ENCODE measurements at regions not wholly inside any gene's neighbourhood (a gene's known extent, or its start where the extent isn't known, plus 50 kb on each side); places are given as distances from the start of the nearest gene placed in this dataset.
"Not testable (repeated sequence)": the region's sequence is repeated elsewhere in the genome, so short reads cannot be mapped to it uniquely, and the experiment has no call there.

DNA sequence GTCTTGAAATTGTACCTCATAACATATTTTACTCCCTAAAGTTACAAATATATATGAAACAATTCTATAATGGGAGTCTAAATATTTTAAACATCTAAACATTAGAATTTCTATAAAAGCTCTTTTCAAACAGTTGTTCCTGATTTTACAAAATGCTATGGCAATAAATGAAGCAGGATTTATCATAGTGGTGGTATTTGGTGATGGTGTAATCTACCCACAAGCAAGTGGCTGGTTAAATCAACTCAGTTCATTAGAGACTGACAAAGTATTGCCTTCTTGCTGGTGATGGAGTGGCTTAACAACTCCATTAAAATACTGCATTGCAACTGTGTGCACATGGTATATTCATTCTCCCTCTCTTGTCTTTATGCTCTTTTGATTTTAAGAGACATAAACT, 138.9 kb downstream of the PMAIP1 start:
- no peak for DNase-seq (ENCODE audit: extremely low read depth in 1 of 11, low read depth in 9 of 11, low spot score in 4 of 11)

DNA sequence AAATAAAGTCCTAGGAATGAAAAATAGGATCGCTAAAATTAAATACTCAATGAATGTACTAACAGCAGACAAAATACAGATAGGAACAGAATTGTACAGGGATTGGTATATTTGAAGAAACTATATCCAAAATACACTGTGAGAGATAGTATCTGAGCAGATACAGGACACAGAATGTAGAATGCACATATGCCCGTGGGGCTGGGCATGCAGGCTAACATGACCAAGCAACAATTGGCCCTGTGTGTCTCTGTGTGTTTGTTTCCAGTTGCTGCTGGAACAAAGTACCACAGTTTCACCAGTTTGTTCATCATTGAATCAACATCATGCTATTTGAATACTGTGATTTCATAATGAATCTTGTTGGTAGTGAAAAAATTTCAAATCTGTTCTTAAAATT, 127.6 kb downstream of the PMAIP1 start:
- DNase-seq (ENCODE audit: extremely low read depth in 1 of 11, low read depth in 9 of 11, low spot score in 4 of 11), result no peak

DNA sequence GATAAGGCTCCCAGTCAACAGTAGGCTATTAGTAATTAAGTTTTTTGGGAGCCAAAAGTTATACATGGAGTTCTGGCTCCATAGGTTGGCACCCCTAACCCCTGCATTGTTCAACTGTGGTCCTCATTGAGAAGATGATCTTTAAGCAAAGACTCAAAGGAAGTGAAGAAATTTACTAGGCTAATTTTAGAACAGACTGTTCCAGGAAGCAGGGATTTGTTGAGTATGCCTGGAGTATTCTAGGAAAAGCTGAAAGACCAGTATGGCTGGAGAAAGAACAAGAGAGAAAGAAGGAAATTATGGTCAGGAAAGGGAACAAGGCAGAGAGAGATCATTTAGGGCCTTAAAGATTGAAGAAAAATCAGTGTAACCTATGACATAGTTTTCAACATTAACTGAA, 125.1 kb downstream of the PMAIP1 start:
- no peak for DNase-seq (ENCODE audit: extremely low read depth in 1 of 11, low read depth in 9 of 11, low spot score in 4 of 11)

DNA sequence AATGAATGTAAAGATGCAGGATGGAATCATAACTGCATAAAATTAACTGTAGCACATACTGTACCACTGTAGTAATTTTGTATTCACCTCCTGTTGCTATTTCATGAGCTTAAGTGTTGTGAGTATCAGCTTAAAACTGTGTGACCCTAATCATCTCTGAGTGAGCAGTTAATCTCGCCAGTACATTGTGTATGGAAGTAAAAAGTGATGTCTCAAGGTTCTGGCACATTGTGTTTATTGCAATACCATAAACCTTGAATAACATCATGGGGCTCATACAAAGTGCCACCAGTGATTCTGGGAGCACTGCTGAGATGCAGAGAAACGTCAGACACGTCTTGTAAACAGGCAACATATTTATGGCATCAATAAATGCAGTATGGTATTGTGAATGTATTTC, 124.5 kb downstream of the PMAIP1 start:
- no peak for DNase-seq (ENCODE audit: extremely low read depth in 1 of 11, low read depth in 9 of 11, low spot score in 4 of 11)

DNA sequence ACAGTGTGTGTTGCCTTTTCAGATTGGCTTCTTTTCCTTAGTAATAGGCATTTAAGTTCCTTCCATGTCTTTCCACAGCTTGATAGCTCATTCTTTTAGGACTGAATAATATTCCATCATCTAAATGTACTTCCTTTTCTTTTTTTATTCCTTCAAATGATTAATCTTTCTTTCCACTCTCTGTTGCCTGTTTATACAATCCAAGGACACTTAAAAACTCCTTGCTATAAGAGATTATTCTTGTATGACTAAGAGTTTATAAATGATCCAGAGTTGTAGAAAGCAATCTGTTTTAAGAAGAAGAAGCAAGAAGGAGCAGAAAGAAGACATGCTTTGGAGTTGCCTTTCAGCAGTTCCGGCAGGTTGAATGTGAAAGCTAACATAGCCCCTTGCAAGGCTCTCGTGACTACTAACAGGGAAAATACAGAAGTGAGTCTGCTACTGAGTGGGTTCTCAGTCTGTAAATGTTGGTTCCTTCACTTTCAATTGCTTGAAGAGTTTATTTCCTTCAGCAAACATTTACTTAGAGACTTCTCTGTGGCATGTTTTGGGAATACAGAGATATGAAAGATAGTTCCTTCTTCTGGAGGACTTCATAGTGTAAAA, 123.0 kb downstream of the PMAIP1 start:
- no peak for DNase-seq (ENCODE audit: extremely low read depth in 1 of 11, low read depth in 9 of 11, low spot score in 4 of 11)

DNA sequence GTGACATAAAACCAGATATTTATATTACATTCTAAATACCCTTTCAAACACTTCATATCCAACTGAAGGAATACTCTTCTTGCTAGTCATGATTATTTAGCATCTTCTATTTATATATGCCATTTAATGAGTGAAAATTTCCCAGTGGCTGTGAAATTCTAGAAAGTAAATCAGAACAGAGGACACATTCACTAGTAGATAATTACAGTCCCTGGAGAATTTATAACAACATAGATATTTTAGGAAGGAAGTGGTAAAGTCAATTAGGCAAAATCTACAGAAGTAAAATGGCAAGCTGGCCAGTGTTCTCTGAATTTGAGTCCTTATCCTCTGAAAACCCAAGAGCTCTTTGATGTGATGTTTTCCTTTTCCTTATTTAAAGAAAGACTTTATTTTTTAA, 121.8 kb downstream of the PMAIP1 start:
- no peak for DNase-seq (ENCODE audit: extremely low read depth in 1 of 11, low read depth in 9 of 11, low spot score in 4 of 11)

DNA sequence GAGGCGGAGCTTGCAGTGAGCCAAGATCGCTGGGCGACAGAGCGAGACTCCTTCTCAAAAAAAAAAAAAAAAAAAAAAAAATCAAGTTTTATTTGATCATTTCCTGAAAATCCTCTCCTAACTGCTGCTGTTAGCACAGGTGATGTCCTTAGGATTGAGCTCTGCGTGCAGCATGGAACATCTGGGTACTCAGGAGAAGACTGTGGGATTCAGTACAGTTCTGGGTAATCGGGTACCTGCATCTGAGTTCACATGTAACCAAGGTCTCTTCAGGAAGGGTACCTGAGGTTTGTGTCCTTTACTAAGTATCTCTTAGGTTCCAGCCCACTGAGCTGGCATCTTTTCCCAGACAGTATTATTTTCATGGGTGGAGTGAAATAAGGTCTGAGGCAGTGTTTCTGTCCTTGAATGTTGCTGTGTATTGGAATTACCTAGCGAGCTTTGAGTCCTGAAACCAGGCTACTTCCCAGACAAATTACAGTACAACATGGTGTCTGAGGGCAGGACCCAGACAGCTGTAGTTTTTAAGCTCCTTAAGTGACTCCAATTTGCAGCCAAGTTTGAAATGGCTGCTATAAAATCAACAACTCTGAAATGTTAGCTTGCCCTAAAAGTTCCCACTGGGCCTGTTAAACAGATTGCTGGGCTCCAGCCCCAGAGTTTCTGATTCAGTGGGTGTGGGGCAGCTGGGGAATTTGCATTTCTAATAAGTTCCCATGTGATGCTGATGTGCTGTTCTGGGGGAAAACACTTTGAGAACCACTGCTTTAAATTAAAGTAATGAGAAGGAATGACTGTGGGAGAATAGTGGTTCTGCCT, 120.5 kb downstream of the PMAIP1 start:
- peak in 10 of 11 donors; percentile 14 to 42 (median 24) for DNase-seq (ENCODE audit: extremely low read depth in 1 of 11, low read depth in 9 of 11, low spot score in 4 of 11)

DNA sequence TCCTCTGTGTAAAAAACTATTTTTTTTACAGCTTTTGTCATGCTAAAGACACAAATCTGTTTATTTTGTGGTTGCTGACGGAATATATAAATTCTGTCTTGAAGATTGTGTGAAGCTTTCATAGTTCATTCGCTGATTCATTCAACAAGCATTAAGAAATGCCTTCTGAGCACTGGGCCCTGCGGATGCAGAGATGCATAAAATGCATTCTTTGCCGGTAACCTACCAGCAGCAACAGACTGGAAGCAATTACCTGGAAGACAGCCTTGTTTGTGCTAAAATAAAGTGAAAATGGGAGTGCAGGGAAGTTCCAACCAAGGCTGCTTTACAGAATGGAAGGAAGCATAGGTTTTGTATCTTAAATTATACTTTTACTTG, 119.7 kb downstream of the PMAIP1 start:
- no peak for DNase-seq (ENCODE audit: extremely low read depth in 1 of 11, low read depth in 9 of 11, low spot score in 4 of 11)

DNA sequence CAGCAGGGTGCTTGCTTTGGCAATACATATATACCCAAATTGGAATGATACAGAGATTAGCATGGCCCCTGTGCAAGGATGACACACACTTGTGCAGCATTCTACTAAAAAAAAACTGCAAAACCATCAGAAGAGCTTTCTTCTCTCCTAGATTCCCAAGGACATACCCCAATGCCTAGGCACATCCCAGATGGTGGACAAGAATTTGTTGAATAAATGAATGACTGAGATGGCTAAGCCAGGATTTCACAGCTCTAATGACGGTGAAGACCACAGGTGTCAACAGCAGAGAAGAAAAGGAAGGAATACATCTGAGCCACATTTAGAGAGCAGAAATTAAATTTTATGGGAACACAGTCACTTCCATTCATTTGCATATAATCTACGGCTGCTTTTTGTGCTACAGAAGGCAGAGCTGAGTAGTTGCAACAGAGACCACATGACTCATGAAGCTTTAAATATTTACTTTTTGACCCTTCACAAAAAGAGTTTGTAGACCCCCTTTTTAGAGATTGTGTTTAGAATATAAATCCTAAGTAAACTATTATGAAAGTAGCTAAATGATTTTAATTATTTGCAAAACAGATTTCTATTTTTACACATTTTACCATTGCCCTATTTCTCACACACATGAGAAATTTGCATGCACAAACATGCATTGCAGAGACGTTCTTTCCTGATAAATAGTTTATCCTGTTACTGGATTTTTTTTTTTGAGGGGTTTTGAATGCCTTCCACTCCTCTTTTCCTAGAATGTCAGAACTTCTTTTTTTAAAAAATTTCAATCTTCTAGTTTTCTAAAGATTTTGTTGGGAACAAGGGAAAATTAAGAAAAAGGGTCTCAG, 119.0 kb downstream of the PMAIP1 start:
- no peak for DNase-seq (ENCODE audit: extremely low read depth in 1 of 11, low read depth in 9 of 11, low spot score in 4 of 11)

DNA sequence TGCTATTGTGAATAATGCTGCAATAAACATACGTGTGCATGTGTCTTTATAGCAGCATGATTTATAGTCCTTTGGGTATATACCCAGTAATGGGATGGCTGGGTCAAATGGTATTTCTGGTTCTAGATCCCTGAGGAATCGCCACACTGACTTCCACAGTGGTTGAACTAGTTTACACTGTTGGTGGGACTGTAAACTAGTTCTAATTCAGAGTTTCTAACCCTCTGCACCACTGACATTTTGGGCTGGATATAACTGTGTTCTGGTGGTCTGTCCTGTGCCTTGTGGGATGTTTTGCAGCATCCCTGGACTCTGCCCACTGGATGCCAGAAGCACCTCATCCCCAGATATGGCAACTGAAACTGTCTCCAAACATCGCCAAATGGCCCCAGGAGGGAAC, 118.3 kb downstream of the PMAIP1 start:
- not testable (repeated sequence) for DNase-seq (ENCODE audit: extremely low read depth in 1 of 11, low read depth in 9 of 11, low spot score in 4 of 11)

DNA sequence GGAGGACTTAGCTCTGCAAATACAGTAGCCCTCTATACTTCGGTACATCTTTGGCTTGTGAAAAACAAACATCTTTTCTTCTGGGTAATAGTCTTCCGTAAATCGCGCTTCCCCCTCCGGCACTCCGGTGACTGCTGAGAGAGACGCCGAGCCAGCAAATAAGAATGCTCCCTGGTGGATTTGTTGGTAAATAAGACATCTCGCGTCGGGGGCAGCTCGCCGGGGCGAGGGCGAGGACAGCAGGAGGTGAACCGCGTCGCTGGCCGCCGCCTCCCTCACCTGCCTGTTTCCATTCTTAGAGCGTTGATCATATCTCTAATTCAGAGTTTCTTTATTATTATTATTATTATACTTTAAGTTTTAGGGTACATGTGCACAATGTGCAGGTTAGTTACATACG, 117.6 kb downstream of the PMAIP1 start:
- no peak for DNase-seq (ENCODE audit: extremely low read depth in 1 of 11, low read depth in 9 of 11, low spot score in 4 of 11)

DNA sequence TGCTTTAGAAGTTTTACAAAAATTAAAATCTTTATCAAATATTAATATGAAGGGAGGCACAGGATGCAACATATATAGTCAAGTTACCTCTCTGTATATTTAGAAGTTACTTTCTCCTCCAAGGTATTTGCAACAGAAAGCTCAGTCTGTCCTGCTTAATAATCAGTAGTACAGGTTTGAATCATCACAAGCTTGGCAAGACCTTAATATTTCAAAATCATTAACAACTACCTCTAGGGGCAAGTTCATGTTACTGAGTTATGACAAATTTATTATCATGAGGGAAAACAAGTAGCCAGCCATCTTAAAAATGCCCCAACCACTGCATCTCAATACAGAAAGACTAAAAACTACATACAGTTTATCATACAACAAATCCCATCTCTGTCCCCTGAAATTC, 116.0 kb downstream of the PMAIP1 start:
- DNase-seq (ENCODE audit: extremely low read depth in 1 of 11, low read depth in 9 of 11, low spot score in 4 of 11), result not testable (repeated sequence)

DNA sequence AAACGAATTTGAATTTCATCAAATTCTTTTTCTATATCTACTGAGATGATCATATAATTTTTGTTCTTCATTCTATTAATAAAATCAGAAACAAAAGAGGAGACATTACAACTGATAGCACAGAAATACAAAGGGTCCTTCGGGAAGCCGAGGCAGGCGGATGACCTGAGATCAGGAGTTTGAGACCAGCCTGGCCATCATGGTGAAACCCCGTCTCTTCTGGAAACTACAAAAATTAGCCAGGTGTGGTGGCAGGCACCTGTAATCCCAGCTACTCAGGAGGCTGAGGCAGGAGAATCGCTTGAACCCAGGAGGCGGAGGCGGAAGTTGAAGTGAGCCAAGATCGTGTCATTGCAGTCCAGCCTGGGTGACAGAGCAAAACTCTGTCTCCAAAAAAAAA, 113.4 kb downstream of the PMAIP1 start:
- not testable (repeated sequence) for DNase-seq (ENCODE audit: extremely low read depth in 1 of 11, low read depth in 9 of 11, low spot score in 4 of 11)

DNA sequence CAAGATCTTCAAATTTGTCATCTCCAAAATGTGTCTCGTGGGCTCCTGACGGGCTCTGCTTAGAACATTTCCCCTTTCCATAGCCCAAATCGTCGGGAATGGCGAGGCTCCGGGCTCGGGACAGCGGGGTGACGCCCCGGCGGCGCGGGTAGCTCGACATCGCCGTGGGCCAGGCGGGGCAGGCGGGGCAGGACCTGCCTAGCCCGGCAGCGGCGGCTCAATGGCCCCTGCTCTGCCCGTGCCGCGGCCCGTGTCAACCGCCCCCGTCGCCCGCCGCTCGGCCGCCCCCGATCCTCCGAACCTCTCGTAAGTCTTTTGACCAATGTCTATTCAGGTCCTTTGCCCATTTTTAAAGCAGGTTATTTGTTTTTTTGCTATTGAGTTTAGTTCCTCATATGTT, 111.2 kb downstream of the PMAIP1 start:
- no peak for DNase-seq (ENCODE audit: extremely low read depth in 1 of 11, low read depth in 9 of 11, low spot score in 4 of 11)

DNA sequence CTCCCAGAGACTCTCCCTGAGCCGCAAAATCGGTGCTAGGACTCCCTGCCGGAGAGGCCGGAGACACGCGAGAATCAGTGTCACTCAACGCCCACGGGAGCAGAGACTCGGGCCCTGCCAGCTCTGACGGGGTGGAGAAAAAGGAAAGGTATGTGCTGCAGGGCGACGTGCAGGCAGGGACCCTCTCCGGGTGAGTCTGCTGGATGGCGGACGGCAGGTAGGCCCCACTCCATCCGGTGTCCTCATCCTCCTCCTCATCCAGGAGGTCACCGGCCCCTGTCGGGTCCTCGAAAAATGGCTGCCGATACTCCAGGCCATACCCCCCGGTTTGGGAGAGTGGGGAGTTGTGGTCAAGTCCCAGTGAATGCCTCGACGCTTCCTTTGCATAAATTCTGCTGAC, 110.7 kb downstream of the PMAIP1 start:
- no peak for DNase-seq (ENCODE audit: extremely low read depth in 1 of 11, low read depth in 9 of 11, low spot score in 4 of 11)

DNA sequence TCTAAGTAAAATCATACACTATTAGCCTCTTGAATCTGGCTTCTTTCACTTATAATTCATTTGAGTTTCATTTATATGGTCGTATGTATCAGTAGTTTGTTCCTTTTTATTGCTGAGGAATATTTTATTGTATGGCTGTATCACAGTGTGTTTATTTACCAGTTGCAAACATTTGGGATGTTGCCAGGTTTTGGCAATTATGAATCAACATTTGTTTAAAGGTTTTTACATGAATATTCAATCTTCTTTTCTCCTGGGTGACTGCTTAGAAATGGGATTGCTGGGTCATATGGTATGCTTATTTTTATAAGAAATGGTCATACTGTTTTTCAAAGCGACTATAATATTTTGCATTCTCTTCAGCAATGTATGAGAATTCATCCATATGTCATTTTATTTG, 107.9 kb downstream of the PMAIP1 start:
- DNase-seq (ENCODE audit: extremely low read depth in 1 of 11, low read depth in 9 of 11, low spot score in 4 of 11), result no peak

DNA sequence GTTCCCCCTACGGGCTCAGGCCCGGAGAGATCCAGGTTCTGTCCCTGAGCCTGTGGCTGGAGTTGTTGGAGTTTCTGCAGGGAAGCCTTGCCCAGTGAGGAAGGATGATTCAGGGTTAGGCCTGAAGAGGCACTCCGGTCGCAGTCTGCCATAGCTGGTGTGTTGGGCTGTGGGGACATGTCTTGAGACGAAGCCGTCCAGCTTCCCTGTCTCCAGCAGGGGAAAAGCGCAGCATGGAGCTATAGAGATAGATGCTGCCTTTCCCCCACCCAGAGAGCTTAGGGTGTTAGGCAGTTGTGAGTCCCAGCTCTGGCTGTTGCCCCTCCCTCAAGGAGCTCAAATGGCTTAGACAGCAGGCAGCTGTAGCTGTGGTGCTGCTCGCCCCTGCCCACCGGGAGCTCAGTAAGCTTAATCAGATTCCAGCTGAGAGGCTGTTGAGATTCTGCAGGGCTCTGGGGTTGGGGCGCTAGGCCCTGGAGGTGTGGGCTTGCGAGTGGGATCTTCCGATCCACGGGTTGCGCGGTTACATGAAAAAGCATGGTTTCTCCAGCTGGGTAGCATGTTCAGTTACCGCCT, 103.9 kb downstream of the PMAIP1 start:
- DNase-seq (ENCODE audit: extremely low read depth in 1 of 11, low read depth in 9 of 11, low spot score in 4 of 11), result no peak

DNA sequence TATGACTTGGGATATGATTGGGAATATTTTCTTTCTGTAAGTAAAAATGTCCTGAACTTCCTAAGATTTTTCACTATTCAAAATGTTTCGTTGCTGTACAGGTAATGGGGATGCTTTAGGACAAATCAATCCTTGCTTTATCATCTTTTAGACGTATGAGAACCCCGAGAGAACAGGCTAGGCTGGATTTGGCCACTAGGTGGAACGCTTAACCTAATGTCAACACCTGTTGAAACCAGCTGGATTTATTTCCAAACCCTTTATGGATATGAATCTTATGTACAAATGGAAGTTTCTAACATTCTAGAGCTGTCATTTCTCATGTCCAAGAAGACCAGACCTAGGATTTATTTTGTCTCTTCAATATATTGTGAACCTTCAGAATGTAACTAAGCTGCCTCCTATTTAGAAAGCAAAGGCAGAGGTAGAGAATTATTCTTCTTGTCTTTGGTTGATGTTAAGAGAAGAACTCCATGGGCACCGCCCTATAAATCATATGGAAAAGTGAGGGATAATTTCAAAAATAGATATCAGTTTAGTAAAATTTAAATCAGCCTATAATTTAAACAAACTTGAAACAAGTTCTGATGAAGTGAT, 96.7 kb downstream of the PMAIP1 start:
- no peak for DNase-seq (ENCODE audit: extremely low read depth in 1 of 11, low read depth in 9 of 11, low spot score in 4 of 11)

DNA sequence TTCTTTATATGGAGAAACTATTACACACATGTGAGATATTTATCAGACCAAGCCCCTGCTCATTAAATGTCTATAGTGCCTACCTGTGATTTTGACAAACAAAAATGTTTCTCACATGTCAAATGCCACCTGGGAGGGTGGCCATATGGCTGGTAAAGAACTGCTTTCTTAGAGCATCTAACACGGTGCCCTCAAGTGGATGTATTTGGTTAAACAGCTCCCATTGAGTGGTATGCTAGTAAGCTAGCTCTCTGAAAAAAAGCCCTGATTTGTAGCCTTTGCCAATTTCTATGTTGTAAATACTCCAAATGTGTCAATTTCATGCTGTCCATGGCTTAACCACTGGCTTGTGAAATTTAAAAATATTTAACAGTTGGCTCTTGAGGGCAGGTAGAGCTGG, 94.6 kb downstream of the PMAIP1 start:
- DNase-seq (ENCODE audit: extremely low read depth in 1 of 11, low read depth in 9 of 11, low spot score in 4 of 11), result no peak

Data from renal cortex interstitium (tissue), 11 donors.